Suprapubic skin (tissue), 3 donors: ENCODE measurements at regions not wholly inside any gene's neighbourhood (a gene's known extent, or its start where the extent isn't known, plus 50 kb on each side); places are given as distances from the start of the nearest gene placed in this dataset.

ENCODE experiments used
- POLR2A ChIP-seq, 2 donors: fragments of 450-650 bp; IDR thresholded peaks; one replicate each; pipeline ENCODE4 v1.6.1; 2017; ENCODE audit warnings: antibody characterized with exemption in 2 of 2, mild to moderate bottlenecking in 2 of 2, moderate library complexity in 2 of 2
- TF ChIP-seq, protein P1 (sequence below), 2 donors: fragments of 200-600 bp in 1 of 2; fragments of 450-650 bp in 1 of 2; sonication (generic) in 1 of 2; IDR thresholded peaks; one replicate each; pipeline ENCODE4 v1.5.1; 2016 to 2019; ENCODE audit warnings: antibody characterized with exemption in 2 of 2, mild to moderate bottlenecking in 1 of 2, moderate library complexity in 1 of 2

DNA sequence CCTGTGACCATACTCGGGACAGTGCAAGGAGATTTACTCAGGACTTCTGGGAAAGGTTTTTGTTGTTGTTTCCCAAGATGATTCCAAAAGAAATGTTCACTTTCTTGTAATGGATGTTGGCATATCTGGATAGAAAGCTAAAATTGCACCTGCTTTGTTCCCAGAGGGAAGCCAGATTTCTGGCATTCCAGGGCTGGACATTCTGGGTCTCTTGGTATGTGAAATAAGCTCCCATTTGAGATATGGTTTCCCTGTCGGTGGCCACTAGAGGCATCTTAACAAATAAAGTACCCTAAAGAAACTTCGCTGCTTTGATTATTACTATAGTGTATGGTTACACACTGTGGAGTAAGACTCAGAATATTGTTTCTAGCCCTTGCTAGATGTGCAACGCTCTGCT lies 737.3 kb downstream of the BRINP1 start:
- TF ChIP-seq, protein P1, sequence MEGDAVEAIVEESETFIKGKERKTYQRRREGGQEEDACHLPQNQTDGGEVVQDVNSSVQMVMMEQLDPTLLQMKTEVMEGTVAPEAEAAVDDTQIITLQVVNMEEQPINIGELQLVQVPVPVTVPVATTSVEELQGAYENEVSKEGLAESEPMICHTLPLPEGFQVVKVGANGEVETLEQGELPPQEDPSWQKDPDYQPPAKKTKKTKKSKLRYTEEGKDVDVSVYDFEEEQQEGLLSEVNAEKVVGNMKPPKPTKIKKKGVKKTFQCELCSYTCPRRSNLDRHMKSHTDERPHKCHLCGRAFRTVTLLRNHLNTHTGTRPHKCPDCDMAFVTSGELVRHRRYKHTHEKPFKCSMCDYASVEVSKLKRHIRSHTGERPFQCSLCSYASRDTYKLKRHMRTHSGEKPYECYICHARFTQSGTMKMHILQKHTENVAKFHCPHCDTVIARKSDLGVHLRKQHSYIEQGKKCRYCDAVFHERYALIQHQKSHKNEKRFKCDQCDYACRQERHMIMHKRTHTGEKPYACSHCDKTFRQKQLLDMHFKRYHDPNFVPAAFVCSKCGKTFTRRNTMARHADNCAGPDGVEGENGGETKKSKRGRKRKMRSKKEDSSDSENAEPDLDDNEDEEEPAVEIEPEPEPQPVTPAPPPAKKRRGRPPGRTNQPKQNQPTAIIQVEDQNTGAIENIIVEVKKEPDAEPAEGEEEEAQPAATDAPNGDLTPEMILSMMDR (IDR thresholded peaks at IDR 0.05) = no peak
- no peak for TF ChIP-seq POLR2A (IDR thresholded peaks at IDR 0.05)
